Activated T-cell treated with anti-CD3 and anti-CD28 coated beads, Interleukin-2, amount 50 U/mL, for 4 hours (primary cell): ENCODE measurements at regions not wholly inside any gene's neighbourhood (a gene's known extent, or its start where the extent isn't known, plus 50 kb on each side); places are given as distances from the start of the nearest gene placed in this dataset.
A peak's percentile ranks its signal among the peaks of the same experiment; 100 is the strongest.

Experiments
- ATAC-seq, 2 donors: fragments of 200-7000 bp; cut with Tn5 transposase; one replicate each; pipeline ENCODE4 v1.10.0; 2021
- DNase-seq: peaks from one replicate; pipeline ENCODE4 v3.0.0-alpha.2; 2020
- H3K27me3 Mint-ChIP-seq: one replicate; pipeline ENCODE4 v1.8.0; 2021; ENCODE audit warnings: low read depth, mixed read lengths
- H3K36me3 Mint-ChIP-seq: one replicate; pipeline ENCODE4 v1.8.0; 2022; ENCODE audit warnings: mixed read lengths; ENCODE audit not compliant: insufficient read depth
- H3K4me1 Mint-ChIP-seq: one replicate; pipeline ENCODE4 v1.8.0; 2021; ENCODE audit warnings: low read depth, mixed read lengths
- H3K4me3 Mint-ChIP-seq: one replicate; pipeline ENCODE4 v1.8.0; 2021; ENCODE audit warnings: mild to moderate bottlenecking, moderate library complexity, mixed read lengths
- H3K9me3 Mint-ChIP-seq: one replicate; pipeline ENCODE4 v1.8.0; 2021; ENCODE audit warnings: mixed read lengths

GRCh38 chr2:212864186-212864585 is 287.2 kb downstream of the IKZF2 start:
- ATAC-seq = no peak
- H3K9me3 Mint-ChIP-seq = peaks cover 36% of the 10 kb centered on the region

DNA sequence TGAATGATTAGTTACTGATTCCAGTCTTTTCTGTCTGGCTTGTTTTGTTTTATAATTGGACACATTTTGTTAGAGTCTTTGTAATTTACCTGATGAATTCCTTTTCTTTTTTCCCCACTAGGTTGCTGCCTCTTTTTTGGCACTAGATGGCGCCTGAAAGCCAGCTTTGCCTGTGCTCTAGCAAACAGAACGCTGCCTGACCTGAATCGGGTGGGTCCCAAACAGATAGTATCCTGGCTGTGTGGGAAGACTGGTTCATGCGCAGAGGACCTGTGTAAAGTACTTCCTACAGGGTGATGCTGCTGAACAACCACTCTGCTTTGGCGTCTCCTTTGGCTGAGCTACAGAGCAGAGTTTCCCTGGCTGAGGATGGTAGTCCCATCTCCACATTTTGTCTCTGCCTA is 288.2 kb downstream of the IKZF2 start:
- H3K9me3 Mint-ChIP-seq = peaks cover 33% of the 10 kb centered on the region

More at GRCh38 chr2:212864186-212864585, 287.2 kb downstream of the IKZF2 start:
- no peaks in the 10 kb centered on the region for H3K36me3 Mint-ChIP-seq
- no peak for DNase-seq
- no peak overlapping the region for H3K4me3 Mint-ChIP-seq
- no peaks in the 10 kb centered on the region for H3K4me1 Mint-ChIP-seq
- no peaks in the 10 kb centered on the region for H3K27me3 Mint-ChIP-seq

DNA sequence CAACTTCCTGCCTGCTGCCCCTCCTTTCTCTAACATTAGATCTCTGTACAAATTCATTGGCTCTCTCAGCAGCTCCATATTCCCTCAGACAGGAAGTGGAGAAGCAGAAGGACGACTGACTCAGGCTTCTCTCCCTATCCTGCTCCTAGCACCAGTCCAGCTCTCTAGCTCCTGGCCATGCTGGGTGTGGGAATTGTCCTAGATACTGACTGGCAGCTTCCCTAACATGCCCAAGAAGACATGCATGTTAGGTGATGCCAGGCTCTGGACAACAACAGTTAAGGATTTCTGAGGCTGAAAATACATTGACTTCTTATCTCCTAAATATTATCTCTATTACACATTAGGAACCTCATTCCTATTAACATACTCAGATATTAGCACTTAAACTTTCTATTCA is 292.9 kb downstream of the IKZF2 start:
- ATAC-seq (no peak), DNase-seq (no peak)
- H3K27me3 Mint-ChIP-seq = no peaks in the 10 kb centered on the region
- no peak overlapping the region for H3K4me3 Mint-ChIP-seq
- H3K36me3 Mint-ChIP-seq = no peaks in the 10 kb centered on the region
- H3K9me3 Mint-ChIP-seq = peaks cover 15% of the 10 kb centered on the region
- no peaks in the 10 kb centered on the region for H3K4me1 Mint-ChIP-seq

More for the DNA sequence above, 288.2 kb downstream of the IKZF2 start:
- H3K4me1 Mint-ChIP-seq = no peaks in the 10 kb centered on the region
- no peaks in the 10 kb centered on the region for H3K27me3 Mint-ChIP-seq
- H3K4me3 Mint-ChIP-seq = no peak overlapping the region
- no peak for DNase-seq
- ATAC-seq = peak; percentile 25 to 53
- H3K36me3 Mint-ChIP-seq = no peaks in the 10 kb centered on the region

DNA sequence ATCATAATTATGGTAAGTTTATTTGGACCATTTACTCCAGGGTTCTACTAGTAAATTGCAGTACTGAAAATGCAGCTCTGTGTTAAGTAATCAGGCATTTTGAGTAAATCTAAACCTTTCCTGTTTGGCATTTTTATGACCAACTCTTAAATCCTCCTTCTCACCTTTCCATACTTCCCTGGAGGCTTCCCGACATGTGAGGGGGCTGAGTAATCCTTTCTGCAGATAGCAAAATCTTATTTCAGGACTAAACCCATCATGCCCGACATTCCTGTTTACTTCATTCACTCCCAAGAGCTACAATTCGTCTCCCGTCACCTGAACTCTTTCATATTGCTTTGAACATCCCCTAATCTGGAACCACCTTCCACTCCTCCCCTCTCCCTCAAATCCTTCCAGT is 296.6 kb downstream of the IKZF2 start:
- DNase-seq (no peak), ATAC-seq (no peak)
- Mint-ChIP-seq H3K4me3 (no peak overlapping the region), H3K36me3 (no peaks in the 10 kb centered on the region), H3K4me1 (no peaks in the 10 kb centered on the region), H3K27me3 (no peaks in the 10 kb centered on the region), H3K9me3 (peaks cover 3% of the 10 kb centered on the region)

DNA sequence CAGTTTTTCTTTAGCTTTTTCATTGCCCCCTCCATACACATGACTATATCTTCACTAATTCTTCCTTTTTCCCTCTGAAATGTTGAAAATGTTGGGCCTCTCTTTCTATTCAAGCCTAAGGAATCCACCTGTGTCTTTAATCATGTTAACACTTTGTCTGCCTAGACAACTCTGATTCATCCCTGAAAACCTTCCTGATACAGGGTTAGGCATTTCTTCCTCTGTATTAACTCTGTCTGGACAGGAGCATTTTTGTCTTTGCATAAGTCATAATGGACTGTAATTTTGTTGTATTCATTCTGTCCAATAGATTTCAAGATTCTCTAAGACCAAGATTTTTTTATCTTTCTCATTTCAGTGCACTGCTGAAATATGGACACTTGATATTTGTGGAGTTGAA is 297.3 kb downstream of the IKZF2 start:
- ATAC-seq = no peak
- no peak for DNase-seq
- Mint-ChIP-seq H3K27me3 (no peaks in the 10 kb centered on the region), H3K9me3 (no peaks in the 10 kb centered on the region), H3K4me3 (no peak overlapping the region), H3K36me3 (no peaks in the 10 kb centered on the region), H3K4me1 (no peaks in the 10 kb centered on the region)

DNA sequence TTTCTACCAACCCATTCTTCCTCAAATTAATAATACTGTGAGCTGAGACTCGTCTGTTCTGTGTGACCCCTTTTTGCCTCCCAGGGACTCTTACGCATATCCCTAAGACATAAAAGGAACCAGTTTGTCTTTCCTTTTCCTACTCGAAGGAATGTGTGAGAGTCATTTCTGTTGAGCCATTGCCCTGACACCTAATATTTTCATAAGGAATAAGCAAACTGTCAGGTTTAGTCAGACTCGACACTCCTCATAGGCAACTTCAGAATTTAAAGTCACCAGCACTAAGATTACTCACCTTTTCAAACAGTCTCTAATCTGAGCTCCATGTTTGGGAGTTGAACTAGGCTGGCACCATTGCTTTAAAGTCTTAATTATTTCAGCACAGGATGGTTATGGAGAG is 305.5 kb downstream of the IKZF2 start:
- DNase-seq (no peak), ATAC-seq (no peak)
- H3K4me1 Mint-ChIP-seq = no peaks in the 10 kb centered on the region

DNA sequence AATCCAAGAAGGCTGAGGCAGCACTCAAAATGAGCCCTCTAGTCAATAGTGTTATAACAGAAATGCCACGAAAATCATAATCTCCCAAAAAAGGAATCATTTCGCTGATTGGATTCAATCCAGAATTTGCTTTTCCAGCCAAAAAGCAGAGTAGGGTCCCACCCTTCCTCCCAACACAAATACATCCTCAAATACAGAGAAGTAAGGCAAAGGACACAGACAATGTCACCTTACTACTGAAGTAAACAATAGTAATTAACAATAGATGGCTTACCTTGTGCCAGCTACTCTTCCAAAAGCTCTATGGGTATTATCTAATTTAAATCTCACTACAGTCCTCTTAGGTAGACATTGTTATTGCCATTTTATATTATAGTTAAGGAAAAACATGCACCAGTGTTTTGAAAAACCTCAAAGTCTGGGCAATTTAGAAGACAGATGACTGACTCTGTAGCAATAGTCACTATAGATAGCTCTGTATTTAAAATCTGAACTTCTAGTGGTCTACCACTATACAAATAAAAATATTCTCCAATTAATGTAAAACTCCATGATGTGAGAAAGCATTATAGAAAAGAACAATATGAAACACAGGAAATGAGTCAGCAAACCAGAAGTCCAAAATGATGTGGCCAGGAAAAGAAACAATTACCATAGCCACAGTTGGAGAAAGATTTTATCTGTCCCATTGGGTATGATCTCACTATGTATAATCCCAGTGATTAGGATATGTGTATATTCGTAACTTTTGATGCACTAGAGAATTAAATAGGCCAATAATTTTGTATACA is 305.0 kb upstream of the ERBB4 start:
- no peak overlapping the region for H3K4me3 Mint-ChIP-seq
- H3K27me3 Mint-ChIP-seq = no peaks in the 10 kb centered on the region
- no peaks in the 10 kb centered on the region for H3K36me3 Mint-ChIP-seq
- DNase-seq (no peak), ATAC-seq (peak; percentile 28 to 30)
- H3K9me3 Mint-ChIP-seq = no peaks in the 10 kb centered on the region
- no peaks in the 10 kb centered on the region for H3K4me1 Mint-ChIP-seq

More for the DNA sequence above, 305.5 kb downstream of the IKZF2 start:
- Mint-ChIP-seq H3K27me3 (no peaks in the 10 kb centered on the region), H3K9me3 (no peaks in the 10 kb centered on the region), H3K4me3 (no peak overlapping the region), H3K36me3 (no peaks in the 10 kb centered on the region)

DNA sequence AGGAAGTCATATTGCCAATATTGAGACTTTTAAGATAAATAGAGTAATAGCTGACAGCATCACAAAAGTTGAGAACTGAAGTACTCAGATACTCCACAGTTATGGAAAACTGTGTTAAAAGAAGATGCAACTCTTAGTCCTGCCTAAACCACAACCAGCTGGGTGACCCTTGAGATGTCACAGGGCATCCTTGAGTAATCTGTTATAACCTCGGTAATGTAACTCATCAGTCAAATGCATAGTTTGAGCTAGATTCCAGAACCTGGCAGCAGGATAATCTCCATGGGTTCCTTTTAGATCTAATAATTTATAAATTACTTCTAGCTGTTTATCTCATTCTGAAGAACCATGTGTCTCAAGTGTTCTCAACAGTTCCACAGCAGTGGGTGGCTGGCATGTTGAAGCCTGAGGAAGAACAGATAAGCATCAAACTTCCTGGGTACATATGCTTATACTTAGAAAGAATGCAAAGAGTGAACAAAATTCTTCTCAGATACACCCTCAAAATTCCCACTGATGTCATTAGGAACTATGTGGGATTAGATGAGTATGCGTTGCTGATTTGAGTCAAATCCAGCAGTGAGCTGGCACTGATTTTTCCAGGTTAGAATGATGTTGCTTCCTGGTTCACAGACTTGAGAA is 304.1 kb upstream of the ERBB4 start:
- H3K4me3 Mint-ChIP-seq = no peak overlapping the region
- ATAC-seq (no peak), DNase-seq (no peak)
- no peaks in the 10 kb centered on the region for H3K36me3 Mint-ChIP-seq
- H3K9me3 Mint-ChIP-seq = no peaks in the 10 kb centered on the region
- H3K27me3 Mint-ChIP-seq = no peaks in the 10 kb centered on the region
- H3K4me1 Mint-ChIP-seq = no peaks in the 10 kb centered on the region

- no peak overlapping the region for H3K4me3 Mint-ChIP-seq
- no peaks in the 10 kb centered on the region for H3K9me3 Mint-ChIP-seq
- H3K36me3 Mint-ChIP-seq = no peaks in the 10 kb centered on the region
- DNase-seq = no peak
- H3K4me1 Mint-ChIP-seq = no peaks in the 10 kb centered on the region
- no peak for ATAC-seq
- H3K27me3 Mint-ChIP-seq = no peaks in the 10 kb centered on the region
Measured at GRCh38 chr2:212841460-212841859, 302.9 kb upstream of the ERBB4 start.

GRCh38 chr2:212832211-212833195 is 293.9 kb upstream of the ERBB4 start:
- Mint-ChIP-seq H3K36me3 (no peaks in the 10 kb centered on the region), H3K4me3 (no peak overlapping the region), H3K4me1 (no peaks in the 10 kb centered on the region), H3K9me3 (peaks cover 14% of the 10 kb centered on the region), H3K27me3 (no peaks in the 10 kb centered on the region)
- DNase-seq (no peak), ATAC-seq (no peak)

GRCh38 chr2:212831671-212832199 is 293.1 kb upstream of the ERBB4 start:
- no peaks in the 10 kb centered on the region for H3K4me1 Mint-ChIP-seq
- H3K9me3 Mint-ChIP-seq = peaks cover 14% of the 10 kb centered on the region
- H3K4me3 Mint-ChIP-seq = no peak overlapping the region
- H3K36me3 Mint-ChIP-seq = no peaks in the 10 kb centered on the region
- ATAC-seq (no peak), DNase-seq (no peak)
- H3K27me3 Mint-ChIP-seq = no peaks in the 10 kb centered on the region

DNA sequence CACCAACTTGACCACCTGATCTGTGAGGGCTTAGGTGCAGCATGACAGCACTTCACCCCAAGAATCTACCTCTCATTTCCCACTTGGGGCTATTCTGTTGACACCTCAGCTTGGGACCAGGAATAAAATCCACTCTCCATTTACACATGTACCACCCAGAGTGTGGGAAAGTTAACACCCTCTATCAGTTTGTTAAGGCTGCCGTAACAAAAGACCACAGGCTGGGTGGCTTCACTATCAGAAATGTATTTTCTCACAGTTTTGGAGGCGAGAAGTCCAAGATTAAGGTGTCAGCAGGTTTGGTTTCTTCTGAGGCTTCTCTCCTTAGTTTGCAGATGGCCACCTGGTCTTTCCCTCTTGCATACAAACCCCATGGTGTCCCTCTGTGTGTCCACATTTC is 277.7 kb upstream of the ERBB4 start:
- H3K4me3 Mint-ChIP-seq = no peak overlapping the region
- DNase-seq (no peak), ATAC-seq (no peak)
- H3K36me3 Mint-ChIP-seq = no peaks in the 10 kb centered on the region
- H3K4me1 Mint-ChIP-seq = peaks cover 4% of the 10 kb centered on the region
- no peaks in the 10 kb centered on the region for H3K9me3 Mint-ChIP-seq
- no peaks in the 10 kb centered on the region for H3K27me3 Mint-ChIP-seq

DNA sequence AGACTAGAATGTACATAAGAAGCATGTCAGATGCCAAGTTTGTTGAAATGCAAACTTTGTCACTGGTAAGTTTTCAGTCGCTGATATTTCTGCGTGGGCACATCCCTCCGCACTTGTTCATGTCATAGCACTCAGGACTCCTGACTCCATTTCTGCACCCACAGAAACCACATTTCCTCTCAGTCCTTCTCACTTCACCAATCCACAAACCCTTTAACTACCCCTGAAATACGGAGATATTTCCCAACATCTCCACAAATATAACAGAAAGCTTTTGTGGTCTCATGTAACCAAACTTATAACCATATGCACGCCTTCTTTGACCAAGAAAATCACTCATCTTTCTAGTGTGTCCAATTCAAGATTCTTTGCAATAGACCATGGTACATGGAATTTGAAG is 276.9 kb upstream of the ERBB4 start:
- no peaks in the 10 kb centered on the region for H3K36me3 Mint-ChIP-seq
- peak; percentile 27 to 62 for ATAC-seq
- H3K27me3 Mint-ChIP-seq = no peaks in the 10 kb centered on the region
- H3K9me3 Mint-ChIP-seq = no peaks in the 10 kb centered on the region
- no peak for DNase-seq
- H3K4me1 Mint-ChIP-seq = peaks cover 4% of the 10 kb centered on the region
- no peak overlapping the region for H3K4me3 Mint-ChIP-seq

GRCh38 chr2:212814941-212815340 is 276.3 kb upstream of the ERBB4 start:
- no peak for ATAC-seq
- Mint-ChIP-seq H3K4me3 (no peak overlapping the region), H3K27me3 (no peaks in the 10 kb centered on the region), H3K36me3 (no peaks in the 10 kb centered on the region), H3K4me1 (peaks cover 4% of the 10 kb centered on the region), H3K9me3 (no peaks in the 10 kb centered on the region)
- DNase-seq = no peak
